Ureter (tissue), 1 donor: ENCODE measurements at regions not wholly inside any gene's neighbourhood (a gene's known extent, or its start where the extent isn't known, plus 50 kb on each side); places are given as distances from the start of the nearest gene placed in this dataset.

ENCODE experiments used
- DNase-seq: peaks from one replicate; pipeline ENCODE4 v3.0.0-alpha.2; 2020; ENCODE audit warnings: low spot score
- donor health status: DM: yes; HTN: yes; CAD: no.

DNA sequence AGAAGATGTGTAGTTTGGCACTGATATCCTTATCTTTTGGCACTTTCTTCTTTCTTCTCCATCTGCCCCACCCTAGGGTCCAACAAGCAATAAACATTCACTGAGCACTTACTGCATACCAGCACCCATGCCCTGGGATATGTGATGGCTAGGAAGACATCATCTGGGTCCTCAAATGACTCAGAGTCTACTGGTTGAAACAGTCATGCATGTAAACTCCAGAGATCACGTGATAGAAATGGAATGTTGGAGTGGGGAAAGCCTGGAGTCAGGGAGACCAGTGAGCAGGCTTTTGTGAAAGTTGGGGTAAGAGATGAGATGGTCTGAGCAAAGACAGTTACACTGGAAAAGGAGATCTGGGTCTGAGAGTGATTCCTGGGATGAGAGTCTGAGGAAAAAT, 724.9 kb upstream of the TENM4 start:
- no peak for DNase-seq

DNA sequence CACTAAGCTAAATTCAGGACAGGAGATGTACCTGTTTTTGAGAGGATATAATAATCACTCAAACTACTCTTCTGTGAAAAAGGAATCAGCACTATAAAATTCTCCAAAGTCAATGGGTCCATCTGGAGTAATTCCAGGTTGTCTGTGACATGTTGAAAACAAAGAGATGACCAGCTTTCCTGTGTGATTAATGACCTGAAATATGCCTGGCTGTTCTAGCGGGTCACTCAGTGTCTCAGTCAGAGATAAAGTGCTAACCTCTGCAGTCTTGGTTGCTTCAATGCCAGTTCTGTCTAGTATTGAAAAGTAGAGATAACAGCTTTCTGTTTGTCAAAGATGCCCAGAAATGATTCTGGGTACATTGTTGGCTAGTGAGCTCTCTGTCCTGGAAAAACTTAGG, 722.6 kb upstream of the TENM4 start:
- DNase-seq, result no peak

DNA sequence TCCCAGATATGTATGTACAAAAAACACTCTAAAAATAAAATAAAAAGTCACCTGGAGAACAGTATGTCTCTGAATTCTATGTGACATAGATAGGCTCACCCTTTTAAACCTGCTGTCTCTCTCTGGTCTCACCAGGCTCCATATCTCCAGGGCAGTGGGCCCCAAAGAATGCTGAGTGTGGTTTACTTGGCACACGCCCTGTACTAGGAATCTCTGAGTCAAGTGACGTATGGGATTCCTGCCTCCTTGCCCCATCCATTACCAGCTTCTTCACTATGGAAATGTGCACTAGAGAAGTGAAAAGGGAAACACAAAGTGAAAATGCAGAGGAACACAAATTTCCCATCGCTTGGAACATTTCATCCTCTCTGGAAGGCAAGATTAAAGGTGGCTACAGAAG, 722.2 kb upstream of the TENM4 start:
- no peak for DNase-seq

DNA sequence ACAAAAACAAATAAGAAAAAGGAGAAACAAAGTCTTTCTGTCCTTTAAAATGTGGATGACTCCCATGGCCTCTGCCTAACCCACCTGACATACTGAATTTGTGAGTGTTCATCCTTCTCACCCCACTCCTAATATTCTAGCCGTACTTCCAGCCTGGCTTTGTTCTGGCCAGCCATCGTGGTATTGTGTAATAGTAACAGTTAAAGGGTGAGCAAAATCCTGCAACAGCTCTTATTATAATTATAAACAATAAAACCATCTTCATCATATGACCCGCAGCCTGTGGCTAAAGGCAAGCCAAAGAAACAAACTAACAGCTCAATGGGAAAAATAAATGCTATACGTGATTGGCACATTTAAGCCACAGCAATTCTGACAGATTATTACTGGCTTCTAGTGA, 721.6 kb upstream of the TENM4 start:
- DNase-seq, result no peak

DNA sequence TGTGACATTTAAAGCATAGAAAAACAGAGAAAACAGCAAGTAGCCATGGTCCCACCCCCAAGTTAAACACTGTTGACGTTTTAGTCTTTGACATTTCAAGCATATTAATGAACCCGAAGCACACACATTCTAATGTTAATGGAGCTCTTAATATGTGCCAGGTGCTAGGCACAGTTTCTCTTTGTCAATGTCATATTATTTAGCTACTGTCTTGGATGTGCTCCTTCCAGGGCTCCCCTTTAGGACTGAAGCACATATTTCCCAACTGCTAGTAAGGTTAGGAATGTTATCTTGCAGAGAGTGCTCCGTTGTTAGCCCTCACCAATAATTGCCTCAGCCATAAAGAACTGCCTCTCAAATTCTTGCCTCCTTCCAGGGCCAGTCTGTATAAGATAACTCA, 716.6 kb upstream of the TENM4 start:
- DNase-seq, result no peak

DNA sequence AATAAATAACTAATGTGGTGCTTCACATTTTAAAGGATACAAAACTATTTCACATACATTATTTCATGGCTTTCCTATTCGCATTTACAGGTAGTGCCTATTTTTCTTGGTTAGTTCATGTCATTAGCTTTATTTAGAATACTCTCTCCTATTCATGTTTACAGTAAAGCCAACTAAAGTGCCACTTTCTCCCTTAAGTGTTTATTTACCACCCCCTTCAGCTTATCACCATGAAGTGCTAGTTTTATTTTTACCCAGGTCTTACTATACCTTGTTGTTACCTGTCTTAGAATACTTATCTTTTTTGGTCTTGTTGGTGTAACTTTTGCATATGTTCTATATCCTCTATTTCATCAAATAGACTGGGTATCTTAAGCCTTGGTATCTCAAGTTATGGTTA, 715.2 kb upstream of the TENM4 start:
- no peak for DNase-seq

DNA sequence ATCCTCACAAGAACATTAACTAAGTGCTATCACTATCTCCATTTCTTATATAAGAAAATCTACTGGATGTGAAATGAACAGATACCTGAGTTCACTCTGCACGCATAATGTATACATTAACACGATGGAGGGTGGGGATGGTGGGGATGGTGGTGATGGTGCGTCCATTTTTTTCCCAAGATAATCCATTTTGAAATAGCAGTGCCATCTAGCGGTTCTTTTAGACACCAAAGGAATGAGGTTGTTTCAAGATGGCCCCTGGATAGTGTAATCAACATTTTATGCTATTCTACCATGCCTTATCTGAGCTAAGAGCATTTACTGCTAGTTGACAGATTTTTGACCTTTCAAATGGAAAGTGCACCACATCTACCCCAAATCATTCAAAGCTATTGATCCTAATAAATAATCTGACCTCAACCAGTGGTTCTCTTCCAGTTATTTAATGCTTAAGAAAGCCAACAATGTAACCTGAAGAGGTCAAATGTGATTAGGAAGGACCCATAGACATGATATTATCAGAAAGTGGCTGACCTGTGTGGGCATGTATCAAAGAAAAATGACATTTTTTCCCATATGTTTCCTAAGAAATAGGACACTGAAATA, 714.7 kb upstream of the TENM4 start:
- DNase-seq, result no peak

DNA sequence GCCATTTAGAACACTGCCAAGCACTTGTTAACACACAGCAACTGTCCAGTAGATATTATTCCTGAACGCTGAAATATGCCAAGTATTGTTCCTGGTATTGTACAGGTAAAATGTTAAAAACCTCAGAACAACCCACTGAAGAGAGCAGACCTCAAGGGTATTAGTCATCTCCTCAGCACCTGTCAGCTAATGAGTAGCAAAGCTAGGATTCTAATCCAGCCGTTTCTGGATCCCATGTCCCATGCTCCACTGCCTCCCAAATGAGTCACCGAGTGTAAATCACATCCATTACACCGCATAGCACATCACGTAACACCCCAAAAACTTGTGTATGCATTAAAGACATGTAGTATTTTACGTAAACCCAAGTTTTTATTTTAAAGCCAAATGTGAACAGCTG, 705.4 kb upstream of the TENM4 start:
- DNase-seq, result no peak

DNA sequence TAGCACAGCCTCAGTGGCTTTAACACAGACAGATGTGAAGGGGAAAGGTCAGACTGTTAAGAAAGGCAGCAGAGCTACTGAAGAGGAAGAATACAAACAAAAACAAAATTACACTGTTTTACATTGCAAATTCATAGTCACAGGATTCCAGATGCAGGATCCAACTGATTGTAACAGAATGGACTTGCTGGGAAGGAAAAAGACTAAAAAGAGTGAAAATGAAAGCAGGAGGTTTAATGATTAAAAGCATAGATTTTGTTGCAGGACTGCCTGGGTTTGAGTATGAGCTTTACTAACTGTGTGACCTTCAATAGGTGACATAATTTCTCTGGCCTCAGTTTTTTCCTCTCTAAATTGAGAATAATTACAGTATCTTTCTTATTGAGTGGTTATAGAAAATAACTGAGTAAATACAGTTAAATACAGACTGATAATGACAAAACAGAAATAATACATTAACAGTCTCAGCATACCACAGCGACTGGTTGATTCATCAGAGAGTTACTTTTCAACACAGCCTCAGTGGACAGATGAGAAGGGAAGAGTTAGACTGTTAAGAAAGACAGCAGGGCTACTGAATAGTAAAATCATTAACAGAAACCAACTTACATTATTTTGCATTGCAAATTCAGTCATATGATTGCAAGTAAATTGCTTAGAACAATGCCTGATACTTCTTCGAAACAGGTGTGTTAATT, 704.2 kb upstream of the TENM4 start:
- no peak for DNase-seq

DNA sequence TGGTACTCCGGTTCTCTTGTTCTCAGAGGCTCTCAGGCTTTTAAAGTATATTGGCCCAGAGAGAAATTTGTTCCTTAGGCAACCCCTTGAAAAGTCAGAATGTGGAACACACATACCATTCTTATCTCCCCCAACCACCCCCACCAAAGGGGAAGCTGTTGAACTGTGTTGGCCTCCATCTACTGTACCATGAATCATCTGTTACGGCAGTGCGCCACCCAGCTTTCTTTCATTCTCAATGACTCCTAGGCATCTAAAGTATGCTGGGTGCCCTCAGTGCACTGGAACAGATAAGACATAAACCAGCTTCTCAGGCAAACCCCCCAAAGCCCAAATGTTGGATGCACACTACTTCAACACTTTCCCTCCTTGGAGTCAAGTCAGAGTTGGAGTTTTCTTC, 696.2 kb upstream of the TENM4 start:
- no peak for DNase-seq

DNA sequence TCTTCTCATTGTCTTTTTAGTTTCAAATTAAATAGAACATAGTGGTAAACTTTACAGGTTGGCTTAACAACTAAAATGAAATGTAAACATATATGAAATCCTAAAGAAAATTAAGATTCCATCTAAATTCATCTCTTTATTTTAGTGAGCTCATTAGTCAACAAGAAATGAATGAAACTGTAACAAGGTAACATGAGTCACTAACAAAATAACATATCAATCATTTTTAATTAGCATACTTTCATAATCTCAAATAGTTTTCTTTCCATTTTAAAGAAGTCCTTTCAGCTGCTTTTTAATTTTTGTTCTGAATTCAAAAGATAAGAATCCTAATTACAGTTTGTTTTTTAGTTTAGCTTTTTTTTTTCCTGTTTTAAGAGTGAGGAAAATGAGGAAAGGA, 688.6 kb upstream of the TENM4 start:
- DNase-seq, result no peak

DNA sequence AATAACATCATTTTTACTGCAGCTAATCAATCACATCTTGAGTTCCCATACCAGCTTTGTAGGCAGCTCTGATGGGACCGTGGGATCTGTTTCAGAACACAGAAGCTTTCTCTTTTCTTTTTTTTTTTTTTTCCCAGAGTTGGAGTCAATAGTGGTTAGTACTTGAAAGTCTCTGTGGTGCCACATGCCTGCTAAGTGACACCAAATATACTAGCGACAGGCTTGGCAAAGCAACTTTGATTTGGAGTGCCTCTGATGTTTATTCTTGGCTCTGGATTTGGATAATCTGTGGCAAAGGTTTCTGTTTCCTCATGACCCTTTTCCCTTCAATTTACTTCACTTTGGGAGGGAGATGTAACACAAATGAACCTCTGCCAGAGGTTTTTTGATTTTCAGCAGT, 681.4 kb upstream of the TENM4 start:
- no peak for DNase-seq

DNA sequence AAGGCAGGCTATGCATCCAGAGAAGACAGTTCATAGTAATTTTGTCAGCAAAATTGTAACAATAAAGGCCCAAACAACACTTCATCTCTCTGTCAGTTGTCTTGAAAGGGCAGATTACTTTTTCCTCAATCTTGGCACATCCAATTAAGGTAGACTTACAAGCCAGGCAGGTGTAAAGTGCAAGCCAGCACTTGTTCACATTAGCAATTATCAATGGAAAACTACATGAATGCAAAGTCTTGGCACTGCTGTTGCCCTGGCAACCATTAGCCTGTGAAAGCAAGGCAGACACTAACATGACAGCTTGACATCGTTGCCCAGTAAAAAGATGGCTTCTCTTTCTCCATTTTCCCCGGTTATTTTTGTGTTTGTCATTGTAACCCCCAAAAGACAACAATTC, 677.2 kb upstream of the TENM4 start:
- DNase-seq, result no peak

DNA sequence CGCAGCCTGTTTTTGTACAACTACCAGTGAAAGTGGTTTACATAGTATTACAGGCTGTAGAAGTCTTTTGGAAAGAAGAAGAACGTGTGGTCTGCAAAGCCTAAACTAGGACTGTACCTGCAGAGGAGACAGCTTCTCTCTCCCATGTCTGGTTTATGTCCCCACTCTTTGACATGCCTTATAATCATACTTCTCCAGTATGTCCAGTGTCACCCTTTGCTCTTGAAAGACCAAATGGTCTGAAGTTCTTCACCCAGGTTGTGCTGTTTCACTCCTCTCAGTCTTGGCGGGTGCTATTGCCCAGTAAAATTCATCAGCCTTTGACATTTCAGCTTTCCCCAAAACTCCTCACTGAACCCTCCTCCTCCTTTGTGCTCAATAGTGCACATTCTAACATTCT, 676.0 kb upstream of the TENM4 start:
- no peak for DNase-seq

DNA sequence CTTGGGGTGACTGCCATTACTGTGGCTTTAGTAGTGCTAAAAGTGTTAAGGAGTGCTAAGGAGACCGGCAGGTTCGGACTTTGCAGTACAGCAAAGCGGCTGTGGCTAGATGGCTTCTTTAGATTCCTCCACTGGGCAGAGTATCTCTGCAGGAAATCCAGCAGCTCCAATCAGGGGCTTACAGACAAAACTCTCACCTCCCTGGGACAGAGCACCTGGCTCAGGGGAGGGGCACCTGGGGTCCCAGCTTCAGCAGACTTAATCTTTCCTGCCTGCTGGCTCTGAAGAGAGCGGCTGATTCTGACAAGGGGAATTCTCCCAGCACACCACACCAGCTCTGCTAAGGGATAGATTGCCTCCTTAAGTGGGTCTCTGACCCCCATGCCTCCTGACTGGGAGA, 668.8 kb upstream of the TENM4 start:
- no peak for DNase-seq

DNA sequence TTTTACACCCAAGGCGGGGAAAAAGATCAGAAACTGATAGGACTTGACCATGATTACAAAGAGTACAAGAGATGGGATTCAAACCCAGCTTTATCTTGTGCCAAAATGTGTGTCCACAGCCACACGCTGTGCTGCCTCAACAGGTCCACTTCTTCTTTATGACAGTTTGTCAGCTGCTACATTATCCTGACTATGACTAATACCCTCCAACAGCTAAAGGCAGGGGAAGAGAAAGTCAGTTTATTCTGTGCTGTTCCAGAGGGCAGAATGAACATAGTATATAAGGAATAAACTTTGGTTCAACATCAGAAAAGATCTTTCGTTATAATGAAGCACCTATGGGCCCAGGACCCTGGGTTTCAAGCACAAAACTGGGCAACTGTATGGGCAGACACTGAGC, 668.2 kb upstream of the TENM4 start:
- no peak for DNase-seq

DNA sequence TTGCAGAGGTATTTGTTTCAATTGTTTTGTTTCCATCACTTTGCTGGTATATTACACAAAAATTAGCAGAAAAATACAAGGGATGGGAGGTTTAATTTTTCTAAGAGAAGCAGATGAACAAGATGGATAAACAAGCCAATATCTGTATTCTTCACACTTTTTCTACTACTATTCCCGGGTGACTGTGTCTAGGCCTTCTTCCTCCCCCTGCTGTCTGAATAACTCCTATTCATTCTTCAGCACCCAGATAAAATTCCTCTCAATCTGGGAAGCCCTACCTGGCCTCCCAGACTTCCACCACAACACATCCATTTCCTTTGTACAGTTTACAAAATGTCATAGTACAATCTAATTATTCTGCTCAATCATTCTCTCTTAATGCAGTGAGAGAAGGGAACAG, 666.6 kb upstream of the TENM4 start:
- DNase-seq, result no peak

DNA sequence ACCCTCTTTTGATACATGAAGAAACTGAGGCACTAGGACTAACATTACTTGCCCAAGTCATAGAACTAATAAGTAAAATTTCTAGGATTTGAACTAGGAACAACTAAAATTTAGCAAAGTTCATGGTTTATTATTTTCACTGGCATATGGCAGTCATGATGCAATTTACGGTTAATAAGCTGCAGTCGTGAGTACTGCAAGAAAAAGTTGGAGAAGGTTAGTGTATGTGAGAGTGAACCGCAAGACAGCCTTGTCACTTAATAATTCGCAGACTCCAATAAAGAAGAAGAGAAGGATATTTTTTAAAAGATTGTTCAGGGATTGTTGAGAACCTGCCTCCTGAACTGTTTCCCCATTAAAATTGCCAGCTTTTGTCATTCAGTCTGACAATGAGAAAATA, 663.4 kb upstream of the TENM4 start:
- no peak for DNase-seq

DNA sequence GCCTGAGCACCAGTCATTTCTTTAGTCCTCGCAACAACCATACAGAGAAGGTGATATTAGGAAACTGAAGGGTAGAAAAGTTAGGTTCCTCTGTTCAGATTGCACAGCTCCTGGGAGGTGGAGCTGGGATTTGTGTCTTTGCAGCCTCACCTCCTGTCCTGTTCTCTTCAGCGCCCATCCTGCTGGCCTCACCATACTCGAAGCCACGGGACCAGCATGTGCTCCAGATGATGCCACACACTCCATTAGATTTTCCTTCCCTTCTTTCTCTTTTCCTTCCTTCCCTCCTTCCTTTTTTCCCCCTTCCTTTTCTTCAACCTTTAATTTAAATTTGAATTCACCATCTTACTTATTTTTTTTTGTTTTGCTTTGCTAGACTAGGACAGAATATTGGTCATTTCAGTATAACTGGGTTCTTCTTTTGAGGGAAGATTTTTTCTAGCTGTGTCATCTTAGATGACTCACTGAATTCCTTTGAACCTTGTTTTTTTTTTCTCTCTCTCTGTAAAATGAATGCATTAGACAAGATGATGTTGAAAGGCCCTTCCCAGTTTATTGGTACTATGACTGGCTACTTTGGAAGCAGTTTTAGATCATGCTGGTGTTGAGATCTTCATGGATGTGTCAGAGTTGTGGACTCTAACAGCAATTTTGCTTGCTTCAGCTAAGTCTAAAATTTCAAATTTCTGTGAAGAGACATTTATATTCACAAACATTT, 662.5 kb upstream of the TENM4 start:
- DNase-seq, result no peak

DNA sequence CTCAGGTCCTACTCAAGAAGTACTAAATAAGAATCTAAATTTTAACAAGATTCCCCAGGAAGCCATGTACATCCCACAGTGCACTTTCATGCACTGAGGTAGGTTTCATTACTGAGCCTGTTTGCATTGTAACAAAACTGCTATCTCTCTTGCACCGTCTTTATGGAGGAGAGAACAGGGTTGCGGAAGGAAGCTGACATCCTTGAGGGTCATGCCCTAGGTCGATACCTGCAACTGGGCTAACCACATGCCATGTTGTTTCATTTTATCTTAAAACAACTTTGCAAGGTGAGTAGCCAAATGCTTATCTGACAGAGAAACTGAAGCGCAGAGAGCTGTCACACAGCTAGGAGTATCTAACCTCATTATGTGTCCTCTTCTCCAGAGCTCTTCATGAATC, 656.3 kb upstream of the TENM4 start:
- DNase-seq, result no peak

DNA sequence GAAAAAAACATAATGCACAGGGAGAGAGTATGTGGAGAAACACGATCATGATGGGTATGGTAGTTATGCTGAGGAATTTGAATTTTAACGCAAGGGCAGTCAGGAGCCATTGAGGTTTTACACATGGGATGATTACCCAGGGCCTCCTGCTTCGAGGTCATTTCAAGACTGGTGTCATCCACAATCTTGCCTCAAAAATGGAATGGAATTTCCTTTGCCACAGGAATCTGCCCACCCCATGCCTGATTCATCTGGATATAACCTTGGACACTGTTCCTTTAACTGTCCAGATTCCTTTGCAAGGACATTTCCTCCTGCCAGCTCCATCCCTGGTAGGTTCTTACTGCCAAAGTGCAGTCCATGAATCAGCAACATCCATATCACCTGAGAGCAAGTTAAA, 655.9 kb upstream of the TENM4 start:
- no peak for DNase-seq

DNA sequence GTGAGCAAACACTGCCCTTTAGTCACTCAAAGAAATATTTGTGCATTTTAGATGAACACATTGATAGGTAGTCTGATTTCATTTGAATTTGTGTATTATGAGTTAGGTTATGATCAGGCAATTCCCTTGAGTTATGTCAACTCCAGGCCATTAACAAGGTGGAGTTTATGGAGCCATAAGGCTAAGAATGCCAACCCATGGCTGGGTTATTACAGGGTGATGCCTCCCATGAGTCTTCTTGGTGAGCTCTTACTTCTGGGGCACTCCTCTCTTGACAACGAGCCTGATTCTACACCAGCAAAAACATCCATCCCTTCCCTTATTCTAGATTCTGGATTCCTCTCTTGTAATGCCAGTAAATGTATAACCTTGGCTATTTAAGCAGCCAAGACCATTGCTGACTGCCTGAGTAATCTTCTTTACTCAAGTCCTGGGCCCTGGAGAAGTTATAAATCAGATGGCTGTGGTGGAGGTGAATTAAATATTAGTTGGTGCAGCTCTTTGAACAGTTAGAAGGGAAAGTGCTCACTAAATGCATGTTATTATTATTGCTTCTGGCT, 645.7 kb upstream of the TENM4 start:
- no peak for DNase-seq

DNA sequence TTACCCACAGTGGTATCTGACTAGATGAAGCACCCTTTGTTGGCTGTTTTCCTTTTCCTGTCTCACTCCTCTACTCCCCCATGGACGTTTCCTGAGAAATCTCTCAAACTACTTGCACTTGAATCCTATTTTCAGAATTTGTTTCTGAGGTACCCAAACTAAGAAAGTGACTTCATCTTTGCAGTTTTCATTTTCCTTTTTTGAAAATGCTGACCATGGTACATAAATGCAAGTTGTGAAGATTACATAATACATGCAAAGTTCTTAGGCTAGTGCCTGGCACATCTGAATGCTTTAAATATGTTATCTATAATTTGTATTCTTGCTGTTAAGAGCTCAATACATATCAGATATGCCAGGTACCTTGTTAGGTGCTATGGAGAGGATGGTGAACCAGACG, 644.7 kb upstream of the TENM4 start:
- no peak for DNase-seq
